Activated naive CD4-positive, alpha-beta T cell treated with anti-CD3 and anti-CD28 coated beads, Interleukin-2, amount 10 ng/mL, durations not matched to agents 7 days and 5 days (primary cell): ENCODE measurements at regions not wholly inside any gene's neighbourhood (a gene's known extent, or its start where the extent isn't known, plus 50 kb on each side); places are given as distances from the start of the nearest gene placed in this dataset.
"Not testable (repeated sequence)": the region's sequence is repeated elsewhere in the genome, so short reads cannot be mapped to it uniquely, and the experiment has no call there.

Experiments used
- CTCF ChIA-PET: fragments of 350-600 bp; sonication (Branson Sonifier 250); formaldehyde crosslinking; loops from one replicate; lab custom pipeline; 2021; ENCODE audit warnings: antibody characterized with exemption; lab: Charles Lee
- DNase-seq: peaks from one replicate; pipeline ENCODE4 v3.0.0-alpha.2; 2020
- H3K27ac Mint-ChIP-seq: one replicate; pipeline ENCODE4 v1.8.0; 2021; ENCODE audit warnings: mild to moderate bottlenecking, moderate library complexity, mixed read lengths
- H3K27me3 Mint-ChIP-seq: one replicate; pipeline ENCODE4 v1.8.0; 2021; ENCODE audit warnings: mild to moderate bottlenecking, mixed read lengths
- H3K36me3 Mint-ChIP-seq: one replicate; pipeline ENCODE4 v1.8.0; 2021; ENCODE audit warnings: mixed read lengths
- H3K4me1 Mint-ChIP-seq: one replicate; pipeline ENCODE4 v1.8.0; 2021; ENCODE audit warnings: mixed read lengths
- H3K4me3 Mint-ChIP-seq: one replicate; pipeline ENCODE4 v1.8.0; 2021; ENCODE audit warnings: mild to moderate bottlenecking, moderate library complexity, mixed read lengths
- H3K9me3 Mint-ChIP-seq: one replicate; pipeline ENCODE4 v1.8.0; 2021; ENCODE audit warnings: mixed read lengths

- CTCF ChIA-PET, result interaction anchor here (0.7 to 15.0 kb wide), 12 partner anchors 9 to 539 kb away, joined by 3 to 274 read pairs (median 4); no protein-coding TSS in a partner anchor
- H3K27me3 Mint-ChIP-seq, result peaks cover 11% of the 10 kb centered on the region
- no peak for DNase-seq
- H3K9me3 Mint-ChIP-seq, result no peaks in the 10 kb centered on the region
- no peak overlapping the region for H3K4me3 Mint-ChIP-seq
- peaks cover 20% of the 10 kb centered on the region for H3K4me1 Mint-ChIP-seq
- no peak overlapping the region for H3K27ac Mint-ChIP-seq
- H3K36me3 Mint-ChIP-seq, result no peaks in the 10 kb centered on the region
These were observed 59.0 kb downstream of the FASLG start for GRCh38 chr1:172717722-172718465.

GRCh38 chr1:172719066-172719627 is 60.2 kb downstream of the FASLG start:
- Mint-ChIP-seq H3K4me3 (no peak overlapping the region), H3K27ac (no peak overlapping the region), H3K4me1 (peaks cover 22% of the 10 kb centered on the region), H3K27me3 (peaks cover 11% of the 10 kb centered on the region), H3K9me3 (no peaks in the 10 kb centered on the region), H3K36me3 (no peaks in the 10 kb centered on the region)
- CTCF ChIA-PET, result interaction anchor here (0.9 to 15.0 kb wide), 27 partner anchors 9 to 291 kb away, joined by 3 to 274 read pairs (median 5); partner anchors contain the start of gene FASLG
- no peak for DNase-seq

- no peak overlapping the region for H3K4me3 Mint-ChIP-seq
- no peaks in the 10 kb centered on the region for H3K9me3 Mint-ChIP-seq
- DNase-seq, result no peak
- H3K36me3 Mint-ChIP-seq, result no peaks in the 10 kb centered on the region
- CTCF ChIA-PET, result interaction anchor here (0.6 to 15.0 kb wide), 32 partner anchors 9 to 291 kb away, joined by 3 to 274 read pairs (median 4); partner anchors contain the start of gene FASLG
- H3K4me1 Mint-ChIP-seq, result peaks cover 27% of the 10 kb centered on the region
- H3K27me3 Mint-ChIP-seq, result peaks cover 11% of the 10 kb centered on the region
- no peak overlapping the region for H3K27ac Mint-ChIP-seq
These were observed 60.8 kb downstream of the FASLG start for GRCh38 chr1:172719694-172720138.

GRCh38 chr1:172720339-172720738 is 61.4 kb downstream of the FASLG start:
- Mint-ChIP-seq H3K27ac (no peak overlapping the region), H3K27me3 (peaks cover 11% of the 10 kb centered on the region), H3K9me3 (no peaks in the 10 kb centered on the region), H3K36me3 (no peaks in the 10 kb centered on the region), H3K4me1 (peaks cover 34% of the 10 kb centered on the region), H3K4me3 (no peak overlapping the region)
- CTCF ChIA-PET, result interaction anchor here (0.6 to 15.0 kb wide), 27 partner anchors 8 to 292 kb away, joined by 3 to 274 read pairs (median 4); partner anchors contain the start of gene FASLG
- no peak for DNase-seq

- Mint-ChIP-seq H3K27ac (no peak overlapping the region), H3K27me3 (no peaks in the 10 kb centered on the region), H3K36me3 (no peaks in the 10 kb centered on the region), H3K9me3 (peaks cover 5% of the 10 kb centered on the region), H3K4me3 (no peak overlapping the region), H3K4me1 (peaks cover 30% of the 10 kb centered on the region)
- DNase-seq, result no peak
- CTCF ChIA-PET, result interaction anchor here (0.6 to 15.0 kb wide), 2 partner anchors 91 to 115 kb away, joined by 3 to 274 read pairs; no protein-coding TSS in a partner anchor
These were observed 64.3 kb downstream of the FASLG start for GRCh38 chr1:172723251-172723650.

GRCh38 chr1:172724232-172724631 is 65.3 kb downstream of the FASLG start:
- H3K27me3 Mint-ChIP-seq, result peaks cover 4% of the 10 kb centered on the region
- peaks cover 15% of the 10 kb centered on the region for H3K9me3 Mint-ChIP-seq
- CTCF ChIA-PET, result interaction anchor here (0.6 to 15.0 kb wide), 2 partner anchors 115 to 187 kb away, joined by 3 to 274 read pairs; no protein-coding TSS in a partner anchor
- H3K27ac Mint-ChIP-seq, result no peak overlapping the region
- no peak for DNase-seq
- peaks cover 30% of the 10 kb centered on the region for H3K4me1 Mint-ChIP-seq
- peaks cover 7% of the 10 kb centered on the region for H3K36me3 Mint-ChIP-seq
- H3K4me3 Mint-ChIP-seq, result no peak overlapping the region

GRCh38 chr1:172724765-172725613 is 66.1 kb downstream of the FASLG start:
- H3K4me1 Mint-ChIP-seq, result peaks cover 25% of the 10 kb centered on the region
- peaks cover 9% of the 10 kb centered on the region for H3K36me3 Mint-ChIP-seq
- CTCF ChIA-PET, result interaction anchor here (0.6 to 15.0 kb wide), 7 partner anchors 59 to 275 kb away, joined by 3 to 274 read pairs (median 3); no protein-coding TSS in a partner anchor
- peaks cover 4% of the 10 kb centered on the region for H3K27me3 Mint-ChIP-seq
- no peak for DNase-seq
- H3K9me3 Mint-ChIP-seq, result peaks cover 19% of the 10 kb centered on the region
- no peak overlapping the region for H3K4me3 Mint-ChIP-seq
- no peak overlapping the region for H3K27ac Mint-ChIP-seq

GRCh38 chr1:172726740-172727139 is 67.8 kb downstream of the FASLG start:
- H3K27me3 Mint-ChIP-seq, result peaks cover 16% of the 10 kb centered on the region
- CTCF ChIA-PET, result interaction anchor here (0.9 to 15.0 kb wide), 15 partner anchors 8 to 724 kb away, joined by 3 to 274 read pairs (median 4); partner anchors contain the start of gene FASLG
- peaks cover 25% of the 10 kb centered on the region for H3K4me1 Mint-ChIP-seq
- peaks cover 9% of the 10 kb centered on the region for H3K36me3 Mint-ChIP-seq
- no peak overlapping the region for H3K4me3 Mint-ChIP-seq
- no peak for DNase-seq
- H3K9me3 Mint-ChIP-seq, result peaks cover 19% of the 10 kb centered on the region
- peak overlapping the region; percentile 4 for H3K27ac Mint-ChIP-seq

- Mint-ChIP-seq H3K9me3 (peaks cover 19% of the 10 kb centered on the region), H3K27me3 (peaks cover 18% of the 10 kb centered on the region), H3K36me3 (peaks cover 9% of the 10 kb centered on the region), H3K27ac (no peak overlapping the region), H3K4me1 (peaks cover 25% of the 10 kb centered on the region), H3K4me3 (no peak overlapping the region)
- DNase-seq, result no peak
- CTCF ChIA-PET, result interaction anchor here (0.7 to 15.0 kb wide), 21 partner anchors 8 to 724 kb away, joined by 3 to 274 read pairs (median 4); no protein-coding TSS in a partner anchor
These were observed 68.5 kb downstream of the FASLG start for GRCh38 chr1:172727275-172727857.

GRCh38 chr1:172727956-172728603 is 69.2 kb downstream of the FASLG start:
- Mint-ChIP-seq H3K27ac (no peak overlapping the region), H3K9me3 (peaks cover 19% of the 10 kb centered on the region), H3K27me3 (peaks cover 24% of the 10 kb centered on the region), H3K4me1 (peaks cover 25% of the 10 kb centered on the region), H3K36me3 (peaks cover 9% of the 10 kb centered on the region), H3K4me3 (no peak overlapping the region)
- CTCF ChIA-PET, result interaction anchor here (0.7 to 15.0 kb wide), 17 partner anchors 8 to 725 kb away, joined by 3 to 274 read pairs (median 5); no protein-coding TSS in a partner anchor
- peak; percentile 63 for DNase-seq

- H3K27ac Mint-ChIP-seq, H3K36me3 Mint-ChIP-seq, H3K4me3 Mint-ChIP-seq, DNase-seq: not testable (repeated sequence)
- CTCF ChIA-PET, result interaction anchor here (1.4 to 15.0 kb wide), 9 partner anchors 9 to 297 kb away, joined by 3 to 274 read pairs (median 5); no protein-coding TSS in a partner anchor
- Mint-ChIP-seq H3K9me3 (peaks cover 19% of the 10 kb centered on the region), H3K27me3 (peaks cover 24% of the 10 kb centered on the region), H3K4me1 (peaks cover 25% of the 10 kb centered on the region)
These were observed 69.8 kb downstream of the FASLG start for GRCh38 chr1:172728705-172729104.

GRCh38 chr1:172732427-172732826 is 73.5 kb downstream of the FASLG start:
- Mint-ChIP-seq H3K36me3 (peaks cover 9% of the 10 kb centered on the region), H3K27ac (no peak overlapping the region)
- CTCF ChIA-PET, result interaction anchor here (0.9 kb wide), 1 partner anchor 67 kb away, joined by 4 read pairs; no protein-coding TSS in a partner anchor

More at GRCh38 chr1:172732427-172732826, 73.5 kb downstream of the FASLG start:
- Mint-ChIP-seq H3K9me3 (peaks cover 19% of the 10 kb centered on the region), H3K27me3 (peaks cover 28% of the 10 kb centered on the region), H3K4me1 (peaks cover 2% of the 10 kb centered on the region), H3K4me3 (no peak overlapping the region)
- no peak for DNase-seq
